ENCODE measurements at regions not wholly inside any gene's neighbourhood (a gene's known extent, or its start where the extent isn't known, plus 50 kb on each side); places are given as distances from the start of the nearest gene placed in this dataset.

DNA sequence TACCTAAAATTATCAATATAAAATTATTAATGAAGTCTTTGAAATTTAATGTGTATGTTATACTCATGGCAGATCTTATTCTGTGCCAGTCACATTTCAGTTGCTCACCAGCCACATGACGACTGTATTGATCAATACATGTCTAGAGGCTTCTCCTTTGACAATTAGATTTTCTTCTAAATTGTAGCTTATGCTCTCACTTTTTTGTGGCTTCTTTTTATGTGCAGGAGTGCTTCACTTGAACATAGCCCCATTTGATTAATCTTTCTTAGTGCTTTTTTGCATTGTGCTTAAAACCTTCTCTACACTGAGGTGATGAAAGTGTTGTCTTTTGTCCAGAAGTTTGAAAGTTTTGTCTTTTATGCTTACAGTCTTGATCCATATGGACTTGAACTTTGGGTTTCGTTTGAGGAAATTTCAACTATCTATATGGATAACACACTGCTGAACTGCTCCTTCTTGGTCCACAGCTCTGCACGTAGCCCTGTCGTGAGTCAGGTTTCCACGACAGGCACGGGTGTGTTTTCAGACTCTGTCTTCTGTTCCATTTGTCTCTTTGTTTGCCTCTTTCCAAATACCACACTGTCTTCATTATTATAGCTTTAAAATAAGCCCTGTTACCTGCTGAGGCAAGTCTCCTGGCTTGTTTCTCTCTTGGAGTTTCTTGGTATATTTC, 393.9 kb upstream of the CFAP20DC start:
- DNase-seq = no peak

DNA sequence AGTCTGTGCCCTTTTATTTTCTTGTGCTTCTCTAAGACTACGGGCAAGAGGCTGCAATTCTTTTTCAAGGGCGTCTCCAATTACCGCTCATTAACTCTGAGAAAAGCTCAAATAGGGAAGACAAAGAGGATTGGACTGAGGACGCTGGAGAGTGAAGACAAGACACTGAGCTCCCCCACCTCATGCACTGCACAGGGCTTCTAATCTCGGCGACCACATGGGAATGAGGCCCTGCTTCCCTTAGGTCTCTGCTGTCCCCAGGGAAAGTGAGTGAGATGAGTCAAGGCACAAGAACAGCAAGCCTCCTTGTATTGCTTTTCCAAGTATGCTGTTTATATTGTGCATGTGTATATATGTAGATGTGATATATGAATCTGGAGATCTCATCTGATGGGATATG, 392.2 kb upstream of the CFAP20DC start:
- DNase-seq = no peak

GRCh38 chr3:59440285-59441028, 390.6 kb upstream of the CFAP20DC start:
- DNase-seq = no peak

- no peak for DNase-seq
These were observed 388.7 kb upstream of the CFAP20DC start for GRCh38 chr3:59438492-59438891.

GRCh38 chr3:59436164-59436958, 386.5 kb upstream of the CFAP20DC start:
- DNase-seq = no peak

DNA sequence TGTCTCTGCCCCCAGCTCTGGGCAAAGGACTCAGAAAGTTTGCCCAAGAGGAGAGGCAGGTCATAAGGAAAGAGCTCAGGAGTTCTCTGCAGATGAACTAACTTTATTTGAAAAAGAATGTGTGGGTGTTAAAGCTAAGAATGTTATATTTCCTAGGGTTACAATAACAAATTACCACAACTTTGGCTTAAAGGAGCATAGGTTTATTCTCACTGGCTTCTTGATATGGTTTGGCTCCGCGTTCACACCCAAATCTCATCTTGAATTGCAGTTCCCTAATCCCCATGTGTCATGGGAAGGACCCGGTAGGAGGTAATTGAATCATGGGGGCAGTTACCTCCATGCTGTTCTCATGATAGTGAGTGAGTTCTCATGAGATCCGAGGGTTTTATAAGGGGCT, 383.7 kb upstream of the CFAP20DC start:
- DNase-seq = no peak

GRCh38 chr3:59432665-59433064, 382.8 kb upstream of the CFAP20DC start:
- DNase-seq = no peak

DNA sequence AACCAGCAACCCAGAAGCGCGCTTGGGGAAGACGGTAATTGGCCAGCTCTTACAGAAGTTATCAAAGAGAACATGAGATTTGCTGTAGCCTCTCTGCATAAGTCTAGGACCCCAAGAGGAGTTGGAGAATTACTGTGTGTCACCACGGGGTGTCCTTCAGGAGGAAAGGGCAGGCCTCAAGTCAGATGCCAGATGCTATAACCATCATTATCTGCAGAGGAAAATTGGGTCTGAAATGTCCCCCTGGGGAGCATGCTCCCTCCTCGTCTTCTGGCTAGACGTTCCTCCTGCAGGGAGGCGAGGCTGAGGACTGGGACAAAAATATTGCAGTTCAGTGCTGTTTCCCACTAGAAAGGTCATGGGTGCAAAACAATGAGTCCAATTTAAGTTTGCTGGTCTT, 380.5 kb upstream of the CFAP20DC start:
- DNase-seq = no peak

DNA sequence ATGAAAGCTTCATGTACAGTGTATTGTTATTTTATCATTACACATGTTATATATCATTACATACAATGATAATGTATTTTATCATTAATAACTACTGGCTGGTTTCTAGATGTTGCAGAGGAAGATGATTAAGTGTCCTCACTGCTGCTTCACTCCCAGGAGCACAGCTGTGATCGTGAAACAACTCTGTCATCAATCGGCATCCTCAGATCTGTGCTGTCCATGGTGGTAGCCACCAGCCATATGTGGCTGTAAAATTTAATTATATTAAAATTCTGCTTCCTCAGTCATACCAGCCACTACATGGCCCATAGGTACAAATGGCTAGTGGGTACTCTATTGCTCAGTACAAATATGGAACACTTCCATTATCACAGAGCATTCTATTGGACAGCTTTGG, 379.4 kb upstream of the CFAP20DC start:
- DNase-seq = no peak

DNA sequence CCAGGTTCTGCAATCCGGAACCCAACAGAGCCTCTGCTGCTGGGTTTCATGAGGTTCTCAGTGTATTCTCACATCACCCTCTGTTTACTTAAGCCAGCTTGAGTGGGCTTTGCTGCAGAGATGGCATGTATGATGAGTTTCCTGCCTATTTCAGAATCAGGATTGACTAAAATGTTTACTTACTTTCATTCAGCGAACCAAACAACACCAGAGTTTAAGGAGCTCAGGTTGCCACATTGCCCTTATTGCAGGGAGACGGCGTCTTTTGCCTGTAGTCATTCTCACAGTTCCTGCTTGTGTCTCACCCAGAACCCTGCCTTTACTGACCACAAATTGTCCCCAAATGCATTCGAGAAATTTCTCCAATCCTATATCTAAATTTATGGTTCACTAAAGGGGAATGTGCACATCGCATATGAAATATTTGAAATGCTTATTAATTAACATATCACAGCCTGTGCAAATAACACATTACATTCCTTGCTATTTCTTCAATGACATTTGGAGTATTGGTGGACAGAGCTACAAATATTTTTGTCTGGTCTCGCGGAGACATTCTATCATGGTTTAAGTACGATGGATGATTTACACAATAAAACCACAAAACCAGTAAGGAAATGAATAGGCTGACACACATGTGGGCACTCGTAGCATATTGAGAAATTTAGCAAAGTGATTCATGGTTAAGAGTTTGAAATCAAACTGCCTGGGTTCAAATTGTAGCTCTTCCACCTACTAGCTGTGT, 377.2 kb upstream of the CFAP20DC start:
- no peak for DNase-seq

- peak; percentile 74 for DNase-seq
These were observed 376.1 kb upstream of the CFAP20DC start for GRCh38 chr3:59425942-59426341.

DNA sequence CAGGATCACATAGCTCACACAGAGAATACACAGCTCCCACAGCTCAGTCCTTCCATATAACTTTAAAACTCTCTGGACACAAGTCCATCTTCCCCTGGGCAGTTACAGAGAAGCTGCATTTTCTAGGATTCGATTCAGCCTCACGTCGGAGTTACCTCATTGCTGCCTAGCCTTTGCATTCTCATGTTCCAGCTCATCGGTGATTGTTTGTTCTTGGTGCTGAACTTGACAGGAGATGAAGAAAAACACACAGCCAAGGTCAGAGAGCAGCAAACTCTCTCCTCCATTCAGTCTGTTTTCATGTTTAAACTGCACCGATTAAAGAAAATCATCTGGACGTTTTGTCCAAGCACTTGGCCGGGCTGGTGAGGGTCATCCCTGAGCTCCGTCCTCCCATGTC, 375.5 kb upstream of the CFAP20DC start:
- no peak for DNase-seq

DNA sequence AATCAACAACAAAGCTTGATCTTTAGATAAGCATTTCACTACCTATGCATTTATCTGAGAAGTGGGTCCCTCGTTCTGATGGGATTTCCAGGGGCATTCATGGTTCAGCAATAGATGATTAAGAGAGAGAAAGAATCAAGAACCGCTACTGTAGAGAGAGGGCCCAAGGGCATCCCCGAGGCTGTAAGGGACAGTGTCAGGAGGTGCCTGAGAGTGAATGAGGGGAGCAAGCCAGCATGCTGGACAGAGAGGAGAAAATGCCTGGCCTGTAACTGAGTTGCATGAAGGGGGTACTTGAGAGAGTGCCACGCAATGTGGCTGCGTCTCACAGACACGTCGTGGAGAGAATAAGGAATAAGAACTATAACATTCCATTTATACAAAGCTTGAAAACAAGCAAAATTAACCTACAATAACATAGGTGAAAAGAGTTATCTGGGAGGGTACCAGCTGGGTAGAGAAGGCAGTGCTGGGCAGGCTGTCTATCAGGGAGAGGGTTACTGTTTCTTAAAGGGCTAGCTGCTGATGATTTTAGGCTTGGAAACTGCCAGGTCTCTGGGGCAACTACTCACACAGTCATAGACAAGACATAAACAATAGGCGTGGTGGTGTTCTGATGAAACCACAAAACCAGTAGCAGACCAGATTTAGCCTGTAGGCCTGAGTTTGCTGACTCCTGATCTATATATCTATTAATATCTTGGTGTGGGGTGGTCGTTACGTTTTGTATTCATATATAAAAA, 374.6 kb upstream of the CFAP20DC start:
- DNase-seq = no peak

DNA sequence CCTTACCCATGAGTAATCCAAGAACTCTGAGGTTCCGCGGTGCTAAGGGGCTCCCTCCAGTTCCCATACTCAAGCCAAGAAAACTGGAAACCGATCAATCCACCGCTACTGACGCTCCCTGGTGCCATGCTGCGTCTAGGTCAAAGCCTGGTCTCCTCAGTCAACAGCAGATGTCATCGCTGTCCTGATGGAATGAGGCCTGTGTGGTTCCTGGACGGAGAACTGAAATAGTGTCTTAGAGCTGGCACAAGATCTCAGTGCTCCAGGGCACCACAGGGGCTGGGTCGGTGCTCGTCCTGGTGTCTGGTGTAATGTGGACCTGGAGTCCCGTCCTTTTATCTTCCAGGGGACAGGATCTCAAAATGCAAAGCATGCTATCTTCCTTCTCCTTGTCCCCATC, 373.9 kb upstream of the CFAP20DC start:
- DNase-seq = no peak

DNA sequence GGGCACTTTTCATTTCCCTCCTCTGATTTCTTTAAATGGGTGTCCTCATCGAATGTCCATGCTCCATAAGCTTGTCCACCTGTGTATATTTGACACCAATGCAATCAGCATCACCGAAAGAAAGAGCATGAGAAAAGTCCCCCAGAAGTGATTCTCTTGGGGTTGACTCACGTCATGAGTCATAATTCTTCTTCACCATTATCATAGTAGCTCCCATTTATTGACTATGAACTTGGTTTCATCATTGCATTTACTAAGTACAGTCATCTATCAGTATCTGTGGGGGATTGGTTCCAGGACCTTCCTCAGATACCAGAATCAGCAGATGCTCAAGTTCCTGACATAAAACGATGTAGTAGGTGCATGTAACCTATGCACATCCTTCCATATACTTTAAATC, 372.5 kb upstream of the CFAP20DC start:
- DNase-seq = no peak

GRCh38 chr3:59418836-59419235, 369.0 kb upstream of the CFAP20DC start:
- no peak for DNase-seq

DNA sequence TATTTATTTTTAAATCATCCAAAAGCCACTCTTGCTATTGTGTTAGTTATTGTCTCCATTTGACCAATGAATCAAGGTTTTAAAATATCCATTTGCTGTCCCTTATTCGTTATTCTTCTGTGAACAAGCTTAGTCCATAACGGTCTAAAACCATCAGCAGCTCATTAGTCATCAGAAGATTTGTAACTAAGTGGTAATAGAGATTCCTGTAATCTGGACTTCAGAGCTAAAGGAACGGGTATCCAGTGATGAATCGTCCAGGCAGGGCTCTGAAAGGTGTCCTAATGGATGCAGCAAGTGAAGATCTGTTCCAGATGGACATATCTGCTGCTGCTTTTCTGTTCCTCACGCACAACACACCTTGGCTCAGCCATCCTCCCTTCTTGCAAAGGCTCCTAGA, 362.7 kb upstream of the CFAP20DC start:
- DNase-seq = no peak

- no peak for DNase-seq
These were observed 361.9 kb upstream of the CFAP20DC start for GRCh38 chr3:59411694-59412093.

GRCh38 chr3:59411186-59411585, 361.4 kb upstream of the CFAP20DC start:
- no peak for DNase-seq

DNA sequence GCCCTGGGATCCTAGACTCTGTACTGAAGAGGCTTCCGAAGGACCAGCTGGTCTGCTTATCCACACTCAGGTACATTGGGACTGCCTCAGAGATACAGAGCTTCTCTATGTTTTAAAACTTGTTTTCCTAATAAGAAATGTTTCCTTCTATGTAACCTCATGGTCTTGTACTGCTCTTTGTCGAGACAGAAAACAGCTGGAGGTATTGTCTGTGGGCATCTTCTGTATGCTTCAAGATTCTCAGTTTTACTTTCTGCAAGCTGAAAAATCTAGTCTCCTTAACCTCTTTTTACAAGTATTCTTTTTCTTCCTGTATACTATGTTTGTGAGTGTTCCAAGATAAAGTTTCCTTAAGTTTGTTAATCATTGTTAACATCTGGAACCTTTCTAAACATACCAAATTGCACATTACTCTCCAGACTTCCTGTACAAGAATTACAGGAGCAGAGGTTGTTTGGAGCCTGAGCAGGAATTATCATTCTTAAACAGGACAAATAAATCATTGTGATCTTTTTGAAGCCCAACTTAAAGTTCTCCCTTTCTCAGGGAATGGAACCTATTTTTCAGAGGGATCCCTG, 358.3 kb upstream of the CFAP20DC start:
- DNase-seq = no peak

- DNase-seq = no peak
These were observed 357.6 kb upstream of the CFAP20DC start for GRCh38 chr3:59407425-59407824.

DNA sequence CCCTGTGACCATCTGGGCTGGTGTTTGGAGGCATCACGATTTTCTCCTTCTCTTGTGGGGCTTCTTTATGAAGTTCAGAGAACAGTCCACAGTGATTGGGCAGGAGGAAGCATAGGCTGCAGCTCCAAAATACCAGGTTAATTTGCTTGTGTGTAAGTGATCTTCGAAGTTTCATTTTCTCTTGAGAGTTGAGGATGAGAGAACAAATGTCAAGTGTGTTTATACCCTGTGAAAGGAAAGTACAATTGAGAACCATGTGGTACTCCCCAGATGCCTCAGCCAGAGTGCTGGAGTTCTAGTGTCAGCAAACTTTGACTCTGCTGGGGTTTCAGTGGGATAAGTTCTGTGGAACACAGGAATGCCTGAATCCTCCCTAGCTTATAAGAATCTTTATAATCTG, 357.1 kb upstream of the CFAP20DC start:
- no peak for DNase-seq

All from activated CD8-positive, alpha-beta memory T cell treated with anti-CD3 and anti-CD28 coated beads for 24 hours (primary cell).